Ishikawa (cell line): ENCODE measurements at regions not wholly inside any gene's neighbourhood (a gene's known extent, or its start where the extent isn't known, plus 50 kb on each side); places are given as distances from the start of the nearest gene placed in this dataset.

Source experiments
- EGR1 ChIP-seq: IDR thresholded peaks from 2 replicates; pipeline ENCODE4 v1.6.1; 2012
- EP300 ChIP-seq: IDR thresholded peaks from 2 replicates; pipeline ENCODE4 v1.6.1; 2012; ENCODE audit warnings: borderline replicate concordance
- FOXM1 ChIP-seq: IDR thresholded peaks from 2 replicates; pipeline ENCODE4 v1.6.1; 2012; ENCODE audit warnings: low read depth, borderline replicate concordance
- NFIC ChIP-seq: IDR thresholded peaks from 2 replicates; pipeline ENCODE4 v1.6.1; 2012

DNA sequence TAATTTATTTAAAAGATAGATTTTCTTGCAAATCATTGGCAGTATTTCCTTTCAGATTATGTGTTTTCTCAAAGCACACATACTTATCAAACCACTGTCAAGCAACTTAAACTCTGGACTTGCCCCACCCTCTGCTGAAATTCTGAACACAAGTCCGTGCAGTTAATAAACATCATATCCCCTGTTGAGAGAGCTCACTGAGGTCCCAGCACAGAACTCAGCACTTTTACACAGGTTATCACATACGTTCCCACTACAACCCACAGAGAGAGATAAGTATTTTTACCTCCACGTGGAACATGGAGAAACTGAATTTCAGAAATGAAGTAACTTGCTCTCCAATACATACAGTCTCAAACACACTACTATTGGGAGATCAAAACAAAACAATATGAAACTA lies 267.6 kb upstream of the IGF1R start:
- TF ChIP-seq EP300 (no peak), FOXM1 (no peak), EGR1 (no peak), NFIC (no peak)
